Non-pigmented ciliary epithelial cell (primary cell): ENCODE measurements at regions not wholly inside any gene's neighbourhood (a gene's known extent, or its start where the extent isn't known, plus 50 kb on each side); places are given as distances from the start of the nearest gene placed in this dataset.
A peak's percentile ranks its signal among the peaks of the same experiment; 100 is the strongest.
"Not testable (repeated sequence)": the region's sequence is repeated elsewhere in the genome, so short reads cannot be mapped to it uniquely, and the experiment has no call there.

Experiments used
- DNase-seq: peaks from one replicate; pipeline ENCODE4 v3.0.0-alpha.2; 2010; ENCODE audit warnings: low read depth

GRCh38 chr5:58294598-58295305, 165.1 kb downstream of the PLK2 start:
- peak; percentile 20 for DNase-seq

- DNase-seq, result not testable (repeated sequence)
Observed at GRCh38 chr5:58288275-58288674, 171.6 kb downstream of the PLK2 start.

GRCh38 chr5:58286741-58287140, 173.1 kb downstream of the PLK2 start:
- DNase-seq, result no peak

- no peak for DNase-seq
Observed at GRCh38 chr5:58285900-58286299, 174.0 kb downstream of the PLK2 start.

- DNase-seq, result no peak
Observed at GRCh38 chr5:58284886-58285285, 175.0 kb downstream of the PLK2 start.

- no peak for DNase-seq
Observed at GRCh38 chr5:58281189-58281588, 178.7 kb downstream of the PLK2 start.

- DNase-seq, result no peak
Observed at GRCh38 chr5:58279259-58279658, 180.6 kb downstream of the PLK2 start.

GRCh38 chr5:58276431-58276830, 183.5 kb downstream of the PLK2 start:
- DNase-seq, result no peak

GRCh38 chr5:58275516-58275915, 184.4 kb downstream of the PLK2 start:
- no peak for DNase-seq

- DNase-seq, result no peak
Observed at GRCh38 chr5:58274191-58274590, 185.7 kb downstream of the PLK2 start.

GRCh38 chr5:58273711-58274110, 186.2 kb downstream of the PLK2 start:
- no peak for DNase-seq

GRCh38 chr5:58268268-58268667, 191.6 kb downstream of the PLK2 start:
- DNase-seq, result no peak

- no peak for DNase-seq
Observed at GRCh38 chr5:58266402-58266801, 193.5 kb downstream of the PLK2 start.

- DNase-seq, result no peak
Observed at GRCh38 chr5:58265246-58265930, 194.5 kb downstream of the PLK2 start.

GRCh38 chr5:58264276-58264675, 195.6 kb downstream of the PLK2 start:
- no peak for DNase-seq

GRCh38 chr5:58263296-58263695, 196.6 kb downstream of the PLK2 start:
- no peak for DNase-seq

- no peak for DNase-seq
Observed at GRCh38 chr5:58262226-58262625, 197.7 kb downstream of the PLK2 start.

GRCh38 chr5:58261605-58262004, 198.3 kb downstream of the PLK2 start:
- no peak for DNase-seq

GRCh38 chr5:58260243-58260642, 199.6 kb downstream of the PLK2 start:
- no peak for DNase-seq

GRCh38 chr5:58259685-58260152, 200.2 kb downstream of the PLK2 start:
- peak; percentile 89 for DNase-seq

GRCh38 chr5:58258984-58259684, 200.8 kb downstream of the PLK2 start:
- no peak for DNase-seq

GRCh38 chr5:58255970-58256369, 203.9 kb downstream of the PLK2 start:
- DNase-seq, result no peak

- DNase-seq, result no peak
Observed at GRCh38 chr5:58255386-58255785, 204.5 kb downstream of the PLK2 start.
